Thyroid gland (tissue), 4 donors: ENCODE measurements at regions not wholly inside any gene's neighbourhood (a gene's known extent, or its start where the extent isn't known, plus 50 kb on each side); places are given as distances from the start of the nearest gene placed in this dataset.

Experiments used
- DNase-seq, 2 donors: peaks; one replicate each; pipeline ENCODE4 v3.0.0-alpha.2; 2019
- H3K27ac ChIP-seq, 3 donors: fragments of 200-600 bp; sonication (generic); 1 replicate in 2 of 3; 2 replicates in 1 of 3; pipeline ENCODE4 v1.5.1; 2016 to 2019; ENCODE audit warnings: mild to moderate bottlenecking in 1 of 3, moderate library complexity in 1 of 3
- H3K27me3 ChIP-seq: fragments of 200-600 bp; sonication (generic); one replicate; pipeline ENCODE4 v1.5.1; 2019
- H3K36me3 ChIP-seq, 2 donors: fragments of 200-600 bp; sonication (generic); one replicate each; pipeline ENCODE4 v1.5.1; 2016 to 2019
- H3K4me1 ChIP-seq, 2 donors: fragments of 200-600 bp; sonication (generic); one replicate each; pipeline ENCODE4 v1.5.1; 2017 to 2019
- H3K4me3 ChIP-seq, 3 donors: fragments of 200-600 bp; sonication (generic); replicated peaks in 1 of 3; 1 replicate in 2 of 3; 2 replicates in 1 of 3; pipeline ENCODE4 v1.5.1; 2016; ENCODE audit warnings: mild to moderate bottlenecking in 1 of 3
- H3K9me3 ChIP-seq: fragments of 200-600 bp; sonication (generic); one replicate; pipeline ENCODE4 v1.5.1; 2017
- CTCF ChIP-seq, 6 experiments: fragments of 200-600 bp in 3 of 6; fragments of 450-650 bp in 3 of 6; sonication (generic) in 3 of 6; IDR thresholded peaks; one replicate each; pipeline ENCODE4 v1.5.1; 2016 to 2019; ENCODE audit warnings: antibody characterized with exemption in 6 of 6, mild to moderate bottlenecking in 2 of 6, inconsistent platforms in 1 of 6, moderate library complexity in 1 of 6
- POLR2A ChIP-seq, 2 donors: fragments of 450-650 bp; IDR thresholded peaks; one replicate each; pipeline ENCODE4 v1.6.1; 2017; ENCODE audit warnings: antibody characterized with exemption in 2 of 2, mild to moderate bottlenecking in 2 of 2, moderate library complexity in 1 of 2
- WGBS, 2 donors: methylation state at CpG; one replicate each; pipeline ENCODE4 v1.1.5; 2017; 5-methylcytosine and 5-hydroxymethylcytosine counted together
- intact Hi-C: fragments of 100-400 bp; cut with DNase I; formaldehyde crosslinking; loops from one replicate; pipeline ENCODE4 v1.15.1; 2023

DNA sequence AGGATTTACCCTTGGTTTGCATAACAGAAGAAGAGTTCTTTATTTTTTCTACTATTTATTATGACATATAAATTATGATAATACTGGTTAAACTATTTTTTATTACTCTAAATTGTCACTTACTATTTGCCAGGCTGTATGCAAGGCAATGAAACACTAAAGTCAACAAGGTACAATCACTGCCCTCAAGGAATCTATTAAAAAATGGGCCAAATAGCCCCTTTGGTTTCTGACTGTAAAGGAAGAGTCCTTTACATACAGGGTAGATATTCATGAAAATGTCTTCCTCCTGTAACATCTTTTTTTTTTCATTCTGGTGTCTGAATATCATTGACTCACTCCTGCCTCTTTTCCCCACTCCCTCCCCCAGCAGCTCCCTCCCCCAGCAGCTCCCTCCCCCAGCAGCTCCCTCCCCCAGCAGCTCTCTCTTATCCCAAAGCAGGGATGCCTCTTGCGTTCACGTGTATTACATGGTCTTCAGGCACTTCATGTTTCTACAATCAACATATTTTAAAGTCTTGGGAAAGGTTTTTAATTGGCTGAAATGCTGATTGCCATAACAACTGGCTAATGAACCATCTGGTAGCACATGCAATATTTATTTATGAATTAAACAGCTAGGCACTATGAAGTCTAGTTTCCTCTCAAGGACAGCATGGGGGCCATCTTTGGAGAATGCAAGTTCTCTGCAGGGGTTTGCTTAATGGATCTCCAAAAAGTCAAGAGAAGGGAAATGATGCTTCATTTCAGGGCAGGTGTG is 400.4 kb upstream of the PLXNA2 start:
- H3K9me3 ChIP-seq: no peaks in the 10 kb centered on the region
- no peaks in the 10 kb centered on the region for H3K27me3 ChIP-seq
- H3K4me1 ChIP-seq: no peaks in the 10 kb centered on the region
- intact Hi-C loops: no loop called here
- DNase-seq: no peak
- no peak overlapping the region for H3K27ac ChIP-seq
- H3K4me3 ChIP-seq: no peak overlapping the region
- no peak for TF ChIP-seq CTCF (IDR thresholded peaks at IDR 0.05)
- WGBS, 2 donors: 35 to 69% methylated on average over 2 of the region's 2 CpGs
- no peaks in the 10 kb centered on the region for H3K36me3 ChIP-seq

DNA sequence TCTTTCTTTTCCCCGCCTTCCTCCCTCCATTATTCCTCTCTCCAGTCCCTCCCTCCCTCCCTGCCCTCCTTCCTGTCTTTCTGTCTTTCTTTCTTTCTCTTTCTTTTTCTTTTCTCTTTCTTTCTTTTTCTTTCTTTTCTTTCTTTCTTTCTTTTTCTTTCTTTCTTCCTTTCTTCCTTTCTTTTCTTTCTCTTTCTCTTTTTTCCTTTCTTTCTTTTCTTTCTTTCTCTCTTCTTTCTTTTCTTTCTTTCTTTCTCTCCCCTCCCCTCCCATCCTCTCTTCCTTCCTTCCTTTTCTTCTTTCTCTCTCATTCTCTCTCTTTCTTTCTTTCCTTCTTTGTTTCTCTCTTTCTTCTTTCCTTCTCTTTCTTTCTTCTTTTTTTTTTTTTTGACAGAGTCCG is 402.2 kb upstream of the PLXNA2 start:
- no peak overlapping the region for H3K27ac ChIP-seq
- no peaks in the 10 kb centered on the region for H3K27me3 ChIP-seq
- H3K36me3 ChIP-seq: no peaks in the 10 kb centered on the region
- no peak overlapping the region for H3K4me3 ChIP-seq
- no peaks in the 10 kb centered on the region for H3K9me3 ChIP-seq
- 86 to 95% methylated on average over 2 of the region's 2 CpGs for WGBS, 2 donors
- TF ChIP-seq CTCF (IDR thresholded peaks at IDR 0.05) (no peak), POLR2A (IDR thresholded peaks at IDR 0.05) (no peak)
- intact Hi-C loops: no loop called here
- DNase-seq: no peak
- H3K4me1 ChIP-seq: no peaks in the 10 kb centered on the region

GRCh38 chr1:208648146-208648545 is 404.0 kb upstream of the PLXNA2 start:
- Histone ChIP-seq H3K4me3 (no peak overlapping the region), H3K27ac (no peak overlapping the region), H3K27me3 (no peaks in the 10 kb centered on the region), H3K9me3 (no peaks in the 10 kb centered on the region), H3K36me3 (no peaks in the 10 kb centered on the region), H3K4me1 (peaks cover 0 to 11% of the 10 kb centered on the region in 2 donors)
- no peak for DNase-seq
- WGBS, 2 donors: 75 to 79% methylated on average over 3 of the region's 3 CpGs
- TF ChIP-seq CTCF (IDR thresholded peaks at IDR 0.05) (no peak), POLR2A (IDR thresholded peaks at IDR 0.05) (no peak)
- intact Hi-C loops: no loop called here

DNA sequence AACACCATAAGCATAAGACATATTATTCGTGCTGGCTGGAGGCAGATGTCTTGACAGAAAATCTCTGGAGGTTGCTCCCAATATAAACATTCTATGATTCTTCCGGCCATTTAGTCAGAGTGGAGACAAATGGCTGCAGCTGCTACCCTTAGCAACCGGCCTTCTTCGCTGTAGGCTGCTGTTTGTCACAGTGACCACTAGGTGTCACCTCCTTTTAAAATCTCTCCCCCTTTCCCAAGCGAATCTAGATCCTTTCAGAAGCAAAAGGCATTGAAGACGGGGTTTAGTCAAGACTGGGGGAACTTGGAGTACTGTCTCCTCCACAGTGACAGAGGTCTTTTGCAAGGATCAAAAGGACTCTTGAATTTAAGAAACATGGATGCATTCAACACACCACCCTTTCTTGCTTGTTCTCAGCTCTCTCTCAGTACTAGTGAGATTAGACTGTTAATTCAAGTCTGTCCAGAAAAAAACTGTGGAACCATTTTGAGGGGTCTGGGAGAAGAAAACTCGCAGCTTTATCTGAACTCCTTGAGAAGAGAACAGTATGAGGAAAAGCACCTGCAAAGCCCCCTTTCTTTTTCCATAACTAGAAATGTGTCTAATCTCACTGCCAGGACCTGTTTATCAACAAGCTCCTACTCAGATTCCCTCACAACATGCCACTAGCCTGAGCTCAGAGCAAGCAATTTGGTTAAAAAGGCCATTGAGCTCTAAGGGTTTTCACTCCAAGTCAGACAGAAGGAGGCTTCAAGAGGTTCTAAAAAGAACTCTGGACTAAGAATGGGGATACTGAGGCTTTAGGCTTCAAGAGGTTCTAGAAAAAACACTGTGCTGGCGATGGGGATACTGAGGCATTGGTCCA is 408.3 kb upstream of the PLXNA2 start:
- WGBS, 2 donors: 17 to 19% methylated on average over 8 of the region's 8 CpGs
- no peak for TF ChIP-seq POLR2A (IDR thresholded peaks at IDR 0.05)
- peak; percentile 73 to 85 (median 78) for TF ChIP-seq CTCF (IDR thresholded peaks at IDR 0.05)
- Histone ChIP-seq H3K27ac (no peak overlapping the region), H3K4me1 (peaks cover 0 to 12% of the 10 kb centered on the region in 2 donors), H3K27me3 (no peaks in the 10 kb centered on the region), H3K36me3 (no peaks in the 10 kb centered on the region), H3K9me3 (no peaks in the 10 kb centered on the region), H3K4me3 (no peak overlapping the region)
- intact Hi-C loops: loop anchor here (10.0 kb wide), 1 partner anchor 542 kb away; no protein-coding TSS in a partner anchor
- DNase-seq: peak; percentile 50 to 60

DNA sequence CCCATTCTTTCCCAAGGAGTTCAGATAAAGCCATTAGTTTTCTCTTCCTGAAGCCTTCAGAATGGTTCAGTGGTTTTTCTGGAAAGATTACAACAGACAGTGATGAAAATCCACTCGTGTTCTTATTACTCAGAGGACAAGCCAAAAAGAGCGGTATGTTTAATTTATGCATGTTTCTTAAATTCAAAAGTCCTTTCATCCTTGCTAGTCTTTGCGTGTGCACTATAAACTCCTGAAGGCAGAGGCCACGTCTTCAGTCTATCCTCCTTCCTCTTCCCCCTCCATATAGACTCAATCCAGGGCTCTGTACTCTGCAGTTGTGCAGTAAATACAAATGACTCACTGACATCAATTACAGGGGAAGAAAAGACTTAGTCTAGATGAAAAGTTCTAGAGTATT is 409.2 kb upstream of the PLXNA2 start:
- intact Hi-C loops: loop anchor here (10.0 kb wide), 1 partner anchor 541 kb away; no protein-coding TSS in a partner anchor
- Histone ChIP-seq H3K27ac (no peak overlapping the region), H3K4me1 (peaks cover 0 to 12% of the 10 kb centered on the region in 2 donors), H3K27me3 (no peaks in the 10 kb centered on the region), H3K9me3 (no peaks in the 10 kb centered on the region), H3K4me3 (no peak overlapping the region), H3K36me3 (no peaks in the 10 kb centered on the region)
- no peak for TF ChIP-seq POLR2A (IDR thresholded peaks at IDR 0.05)
- TF ChIP-seq CTCF (IDR thresholded peaks at IDR 0.05): no peak
- WGBS, 2 donors: 64 to 68% methylated on average over 4 of the region's 4 CpGs
- no peak for DNase-seq
